ENCODE measurements at regions not wholly inside any gene's neighbourhood (a gene's known extent, or its start where the extent isn't known, plus 50 kb on each side); places are given as distances from the start of the nearest gene placed in this dataset.
A peak's percentile ranks its signal among the peaks of the same experiment; 100 is the strongest.

- H3K4me3 Mint-ChIP-seq: no peak overlapping the region
- Histone ChIP-seq H3K36me3 (ENCODE audit: insufficient read depth, low read length) (no peaks in the 10 kb centered on the region), H3K27ac (ENCODE audit: low read depth in 1 of 2, low read length in 2 of 2) (no peak overlapping the region), H3K9me3 (ENCODE audit: control insufficient read depth in 1 of 2, insufficient read depth in 1 of 2, low read length in 2 of 2) (no peaks in the 10 kb centered on the region), H3K4me1 (ENCODE audit: insufficient read depth, low read length) (no peaks in the 10 kb centered on the region), H3K4me3 (ENCODE audit: low read length) (no peak overlapping the region), H3K27me3 (ENCODE audit: control insufficient read depth in 1 of 2, insufficient read depth in 2 of 2, low read length in 2 of 2) (no peaks in the 10 kb centered on the region)
- TF ChIP-seq CTCF (IDR thresholded peaks at IDR 0.05): no peak
- H3K9me3 Mint-ChIP-seq: no peaks in the 10 kb centered on the region
- peaks cover 5% of the 10 kb centered on the region for H3K27me3 Mint-ChIP-seq
- CTCF ChIA-PET: no interaction called here
- intact Hi-C loops (cut with DNase I, micrococcal nuclease): no loop called here
- H3K27ac Mint-ChIP-seq: no peak overlapping the region
- H3K4me1 Mint-ChIP-seq (ENCODE audit: low read depth): peaks cover 15% of the 10 kb centered on the region
- H3K36me3 Mint-ChIP-seq (ENCODE audit: low read depth): no peaks in the 10 kb centered on the region
- no peak for DNase-seq
- POLR2A ChIA-PET: no interaction called here
- no peak for ATAC-seq (ENCODE audit: poor library complexity)
These were observed 110.5 kb upstream of the CARMIL1 start for GRCh38 chr6:25168637-25169036.

GRCh38 chr6:25169553-25169952, 109.6 kb upstream of the CARMIL1 start:
- Histone ChIP-seq H3K4me3 (ENCODE audit: low read length) (no peak overlapping the region), H3K9me3 (ENCODE audit: control insufficient read depth in 1 of 2, insufficient read depth in 1 of 2, low read length in 2 of 2) (no peaks in the 10 kb centered on the region), H3K36me3 (ENCODE audit: insufficient read depth, low read length) (no peaks in the 10 kb centered on the region), H3K27ac (ENCODE audit: low read depth in 1 of 2, low read length in 2 of 2) (no peak overlapping the region), H3K27me3 (ENCODE audit: control insufficient read depth in 1 of 2, insufficient read depth in 2 of 2, low read length in 2 of 2) (no peaks in the 10 kb centered on the region), H3K4me1 (ENCODE audit: insufficient read depth, low read length) (no peaks in the 10 kb centered on the region)
- Mint-ChIP-seq H3K4me3 (no peak overlapping the region), H3K9me3 (no peaks in the 10 kb centered on the region), H3K4me1 (ENCODE audit: low read depth) (peaks cover 15% of the 10 kb centered on the region), H3K36me3 (ENCODE audit: low read depth) (no peaks in the 10 kb centered on the region), H3K27ac (no peak overlapping the region), H3K27me3 (peaks cover 2% of the 10 kb centered on the region)
- intact Hi-C loops (cut with DNase I, micrococcal nuclease): no loop called here
- ATAC-seq (ENCODE audit: poor library complexity) (no peak), DNase-seq (no peak)
- POLR2A ChIA-PET: no interaction called here
- TF ChIP-seq CTCF (IDR thresholded peaks at IDR 0.05): no peak
- CTCF ChIA-PET: no interaction called here

- intact Hi-C loops (cut with DNase I, micrococcal nuclease): no loop called here
- TF ChIP-seq CTCF (IDR thresholded peaks at IDR 0.05): no peak
- Histone ChIP-seq H3K27ac (ENCODE audit: low read depth in 1 of 2, low read length in 2 of 2) (no peak overlapping the region), H3K36me3 (ENCODE audit: insufficient read depth, low read length) (no peaks in the 10 kb centered on the region), H3K27me3 (ENCODE audit: control insufficient read depth in 1 of 2, insufficient read depth in 2 of 2, low read length in 2 of 2) (no peaks in the 10 kb centered on the region), H3K4me3 (ENCODE audit: low read length) (no peak overlapping the region), H3K9me3 (ENCODE audit: control insufficient read depth in 1 of 2, insufficient read depth in 1 of 2, low read length in 2 of 2) (no peaks in the 10 kb centered on the region), H3K4me1 (ENCODE audit: insufficient read depth, low read length) (no peaks in the 10 kb centered on the region)
- Mint-ChIP-seq H3K4me1 (ENCODE audit: low read depth) (peaks cover 15% of the 10 kb centered on the region), H3K4me3 (no peak overlapping the region), H3K27me3 (no peaks in the 10 kb centered on the region), H3K36me3 (ENCODE audit: low read depth) (no peaks in the 10 kb centered on the region), H3K9me3 (no peaks in the 10 kb centered on the region), H3K27ac (no peak overlapping the region)
- POLR2A ChIA-PET: no interaction called here
- DNase-seq (peak in 2 of 14 experiments; percentile 11 to 23), ATAC-seq (ENCODE audit: poor library complexity) (no peak)
- CTCF ChIA-PET: no interaction called here
These were observed 109.2 kb upstream of the CARMIL1 start for GRCh38 chr6:25169961-25170360.

Data from CD4-positive, alpha-beta T cell (primary cell).